WTC11 (cell line): ENCODE measurements at regions not wholly inside any gene's neighbourhood (a gene's known extent, or its start where the extent isn't known, plus 50 kb on each side); places are given as distances from the start of the nearest gene placed in this dataset.

Experiments used
- ATAC-seq: fragments of 200-7000 bp; cut with Tn5 transposase; 2 replicates; pipeline ENCODE4 v1.10.0; 2021; ENCODE audit warnings: mild to moderate bottlenecking, moderate library complexity
- CTCF ChIA-PET: fragments of 300-600 bp; sonication (Branson Sonifier 250); formaldehyde crosslinking; loops from one replicate; lab custom pipeline; 2021; ENCODE audit warnings: antibody characterized with exemption; lab: Charles Lee
- POLR2A ChIA-PET: fragments of 350-600 bp; sonication (Branson Sonifier 250); formaldehyde crosslinking; loops from one replicate; lab custom pipeline; 2021; ENCODE audit warnings: antibody characterized with exemption; lab: Charles Lee
- DNase-seq: peaks from one replicate; pipeline ENCODE4 v3.0.0; 2021; ENCODE audit warnings: low spot score
- H3K27ac Mint-ChIP-seq: 2 replicates; pipeline ENCODE4 v1.8.0; 2021; ENCODE audit warnings: mixed read lengths
- H3K27me3 Mint-ChIP-seq: 2 replicates; pipeline ENCODE4 v1.8.0; 2021; ENCODE audit warnings: low read depth, mild to moderate bottlenecking, moderate library complexity, mixed read lengths
- H3K36me3 Mint-ChIP-seq: 2 replicates; pipeline ENCODE4 v1.8.0; 2021; ENCODE audit warnings: mixed read lengths
- H3K4me1 Mint-ChIP-seq: 2 replicates; pipeline ENCODE4 v1.8.0; 2022; ENCODE audit warnings: mixed read lengths
- H3K4me3 Mint-ChIP-seq: 2 replicates; pipeline ENCODE4 v1.8.0; 2021; ENCODE audit warnings: mild to moderate bottlenecking, moderate library complexity, mixed read lengths
- H3K9me3 Mint-ChIP-seq: 2 replicates; pipeline ENCODE4 v1.8.0; 2021; ENCODE audit warnings: mixed read lengths
- ATF1 ChIP-seq: sonication (generic); formaldehyde crosslinking; IDR thresholded peaks from 2 replicates; pipeline ENCODE4 v1.8.1; 2023; ENCODE audit warnings: mild to moderate bottlenecking, moderate library complexity, missing genetic modification reagents
- CBFB ChIP-seq: sonication (generic); formaldehyde crosslinking; IDR thresholded peaks from 2 replicates; pipeline ENCODE4 v1.8.1; 2022; ENCODE audit warnings: mild to moderate bottlenecking, low read depth, missing genetic modification reagents
- ESRRA ChIP-seq: sonication (generic); formaldehyde crosslinking; IDR thresholded peaks from 2 replicates; pipeline ENCODE4 v1.8.1; 2022; ENCODE audit warnings: mild to moderate bottlenecking, missing genetic modification reagents, borderline replicate concordance
- FOXJ3 ChIP-seq: sonication (generic); formaldehyde crosslinking; IDR thresholded peaks from 2 replicates; pipeline ENCODE4 v1.9.0; 2021; ENCODE audit warnings: missing genetic modification reagents, mild to moderate bottlenecking, borderline replicate concordance
- GTF2I ChIP-seq: fragments of 250-450 bp; sonication (Bioruptor Pico); conservative IDR thresholded peaks from 2 replicates; pipeline ENCODE4 v1.4.0; 2021; ENCODE audit warnings: mild to moderate bottlenecking
- JUN ChIP-seq: sonication (generic); formaldehyde crosslinking; IDR thresholded peaks from 2 replicates; pipeline ENCODE4 v1.8.0; 2023; ENCODE audit warnings: mild to moderate bottlenecking, missing genetic modification reagents
- KAT7 ChIP-seq: sonication (generic); formaldehyde crosslinking; IDR thresholded peaks from 2 replicates; pipeline ENCODE4 v1.8.1; 2023; ENCODE audit warnings: missing genetic modification reagents, mild to moderate bottlenecking, borderline replicate concordance
- NFYB ChIP-seq: sonication (generic); formaldehyde crosslinking; conservative IDR thresholded peaks from 2 replicates; pipeline ENCODE4 v1.8.0; 2022; ENCODE audit warnings: low read depth, missing genetic modification reagents
- ZBTB21 ChIP-seq: sonication (generic); formaldehyde crosslinking; IDR thresholded peaks from 2 replicates; pipeline ENCODE4 v1.8.1; 2023; ENCODE audit warnings: mild to moderate bottlenecking, missing genetic modification reagents, borderline replicate concordance
- ZNF138 ChIP-seq: sonication (generic); formaldehyde crosslinking; conservative IDR thresholded peaks from 2 replicates; pipeline ENCODE4 v1.8.1; 2022; ENCODE audit warnings: mild to moderate bottlenecking, moderate library complexity, missing genetic modification reagents
- ZNF232 ChIP-seq: sonication (generic); formaldehyde crosslinking; IDR thresholded peaks from 2 replicates; pipeline ENCODE4 v1.8.0; 2022; ENCODE audit warnings: mild to moderate bottlenecking, missing genetic modification reagents
- ZNF263 ChIP-seq: sonication (generic); formaldehyde crosslinking; IDR thresholded peaks from 2 replicates; pipeline ENCODE4 v1.8.1; 2022; ENCODE audit warnings: low read depth, mild to moderate bottlenecking, moderate library complexity, missing genetic modification reagents
- ZNF423 ChIP-seq: fragments of 250-450 bp; sonication (Bioruptor Pico); IDR thresholded peaks from 2 replicates; pipeline ENCODE4 v2.1.2; 2022; ENCODE audit warnings: mild to moderate bottlenecking, moderate library complexity
- ZNF671 ChIP-seq: fragments of 250-450 bp; sonication (Bioruptor Pico); IDR thresholded peaks from 2 replicates; pipeline ENCODE4 v1.8.0; 2021; ENCODE audit warnings: mild to moderate bottlenecking
- TF ChIP-seq, protein P1 (sequence below): fragments of 250-450 bp; sonication (Bioruptor Pico); conservative IDR thresholded peaks from 2 replicates; pipeline ENCODE4 v1.9.0; 2021; ENCODE audit warnings: mild to moderate bottlenecking
- TF ChIP-seq, protein P2 (sequence below): sonication (generic); formaldehyde crosslinking; IDR thresholded peaks from 2 replicates; pipeline ENCODE4 v1.8.1; 2022; ENCODE audit warnings: mild to moderate bottlenecking, missing genetic modification reagents, moderate library complexity, borderline replicate concordance
- TF ChIP-seq, protein P3 (sequence below): fragments of 250-450 bp; sonication (Bioruptor Pico); IDR thresholded peaks from 2 replicates; pipeline ENCODE4 v2.1.2; 2022; ENCODE audit warnings: mild to moderate bottlenecking, moderate library complexity
- TF ChIP-seq, protein P4 (sequence below): sonication (generic); formaldehyde crosslinking; IDR thresholded peaks from 2 replicates; pipeline ENCODE4 v1.8.0; 2023; ENCODE audit warnings: mild to moderate bottlenecking, missing genetic modification reagents
- TF ChIP-seq, protein P5 (sequence below): sonication (generic); formaldehyde crosslinking; IDR thresholded peaks from 2 replicates; pipeline ENCODE4 v1.8.1; 2022; ENCODE audit warnings: low read depth, mild to moderate bottlenecking, moderate library complexity, missing genetic modification reagents, borderline replicate concordance
- TF ChIP-seq, protein P6 (sequence below): sonication (generic); formaldehyde crosslinking; conservative IDR thresholded peaks from 2 replicates; pipeline ENCODE4 v1.8.1; 2023; ENCODE audit warnings: mild to moderate bottlenecking, low read depth, missing genetic modification reagents, moderate library complexity

DNA sequence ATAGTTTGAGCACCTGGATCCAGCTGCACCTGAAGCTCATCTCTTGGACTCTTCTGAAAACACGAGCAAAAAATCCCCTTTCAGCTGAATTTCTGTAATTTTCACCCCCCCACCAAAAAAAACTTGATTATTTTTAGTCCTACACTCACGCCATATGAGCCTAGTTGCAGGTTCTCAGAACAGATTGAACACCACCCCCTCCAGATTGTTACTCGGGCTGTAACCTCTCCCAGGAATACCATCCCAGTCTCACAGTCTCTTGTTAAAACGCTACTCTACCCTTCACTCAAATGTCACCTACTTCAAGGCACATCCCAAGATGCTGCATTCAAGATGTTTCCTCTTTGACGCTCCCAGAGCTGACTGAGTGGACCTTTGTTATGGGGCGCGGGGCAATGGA is 96.3 kb upstream of the PRDM11 start (continued):
- TF ChIP-seq, protein P1, sequence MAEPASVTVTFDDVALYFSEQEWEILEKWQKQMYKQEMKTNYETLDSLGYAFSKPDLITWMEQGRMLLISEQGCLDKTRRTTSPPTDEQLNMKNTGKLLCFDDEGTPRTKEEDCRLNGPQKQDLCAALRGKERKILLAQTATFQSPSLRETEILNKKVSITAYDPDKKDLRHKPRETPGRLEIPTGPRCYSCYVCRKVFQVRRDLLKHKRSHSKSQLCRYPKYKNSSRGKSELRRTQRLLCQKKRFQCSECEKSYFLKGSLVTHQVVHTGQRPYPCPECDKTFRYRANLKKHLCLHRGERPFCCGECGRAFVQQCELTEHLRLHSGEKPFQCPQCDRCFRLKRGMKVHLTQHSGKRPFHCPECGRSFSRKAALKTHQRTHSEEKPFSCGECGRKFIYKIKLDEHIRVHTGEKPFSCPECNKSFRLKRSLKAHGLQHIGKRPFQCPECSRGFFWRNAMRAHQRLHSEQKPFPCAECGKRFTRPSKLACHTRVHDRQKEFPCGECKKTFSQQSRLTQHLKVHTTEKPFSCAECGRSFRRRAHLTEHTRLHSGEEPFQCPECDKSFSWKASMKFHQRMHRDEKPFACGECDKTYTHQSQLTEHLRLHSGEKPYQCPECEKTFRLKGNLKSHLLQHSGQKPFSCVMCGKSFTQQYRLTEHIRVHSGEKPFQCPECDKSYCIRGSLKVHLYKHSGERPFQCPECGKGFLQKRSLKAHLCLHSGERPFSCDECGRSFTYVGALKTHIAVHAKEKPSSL (CRISPR knock-in tag): no peak
- TF ChIP-seq ZNF263 (CRISPR knock-in tag) (no peak), CBFB (CRISPR knock-in tag) (no peak), JUN (CRISPR knock-in tag) (no peak), ESRRA (no peak), FOXJ3 (CRISPR knock-in tag) (no peak), GTF2I (no peak)
- TF ChIP-seq, protein P2, sequence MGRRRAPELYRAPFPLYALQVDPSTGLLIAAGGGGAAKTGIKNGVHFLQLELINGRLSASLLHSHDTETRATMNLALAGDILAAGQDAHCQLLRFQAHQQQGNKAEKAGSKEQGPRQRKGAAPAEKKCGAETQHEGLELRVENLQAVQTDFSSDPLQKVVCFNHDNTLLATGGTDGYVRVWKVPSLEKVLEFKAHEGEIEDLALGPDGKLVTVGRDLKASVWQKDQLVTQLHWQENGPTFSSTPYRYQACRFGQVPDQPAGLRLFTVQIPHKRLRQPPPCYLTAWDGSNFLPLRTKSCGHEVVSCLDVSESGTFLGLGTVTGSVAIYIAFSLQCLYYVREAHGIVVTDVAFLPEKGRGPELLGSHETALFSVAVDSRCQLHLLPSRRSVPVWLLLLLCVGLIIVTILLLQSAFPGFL (CRISPR knock-in tag): no peak
- TF ChIP-seq, protein P3, sequence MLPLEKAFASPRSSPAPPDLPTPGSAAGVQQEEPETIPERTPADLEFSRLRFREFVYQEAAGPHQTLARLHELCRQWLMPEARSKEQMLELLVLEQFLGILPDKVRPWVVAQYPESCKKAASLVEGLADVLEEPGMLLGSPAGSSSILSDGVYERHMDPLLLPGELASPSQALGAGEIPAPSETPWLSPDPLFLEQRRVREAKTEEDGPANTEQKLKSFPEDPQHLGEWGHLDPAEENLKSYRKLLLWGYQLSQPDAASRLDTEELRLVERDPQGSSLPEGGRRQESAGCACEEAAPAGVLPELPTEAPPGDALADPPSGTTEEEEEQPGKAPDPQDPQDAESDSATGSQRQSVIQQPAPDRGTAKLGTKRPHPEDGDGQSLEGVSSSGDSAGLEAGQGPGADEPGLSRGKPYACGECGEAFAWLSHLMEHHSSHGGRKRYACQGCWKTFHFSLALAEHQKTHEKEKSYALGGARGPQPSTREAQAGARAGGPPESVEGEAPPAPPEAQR: no peak

DNA sequence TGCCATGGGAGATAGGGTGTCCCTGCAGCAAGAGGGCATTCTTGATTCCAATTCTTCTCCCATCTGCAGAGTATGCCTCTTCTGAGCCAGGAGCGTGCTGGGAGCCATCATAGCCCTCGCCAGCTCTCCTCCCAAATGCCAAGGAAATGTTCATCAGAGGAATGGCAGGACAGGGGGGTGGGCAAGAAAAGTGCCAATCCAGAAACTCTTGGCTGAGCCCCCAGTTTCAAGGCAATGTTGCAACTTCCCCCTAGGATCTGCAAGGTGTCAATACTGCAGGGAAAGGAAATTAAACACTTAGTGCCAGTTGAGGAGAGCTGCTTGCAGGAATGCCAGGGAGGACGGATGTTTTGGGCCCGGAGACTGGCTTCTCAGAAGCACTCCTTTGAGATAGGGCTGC is 94.8 kb upstream of the PRDM11 start:
- CTCF ChIA-PET: interaction anchor here (1.4 kb wide), 1 partner anchor 115 kb away, joined by 4 read pairs; no protein-coding TSS in a partner anchor
- peaks cover 6% of the 10 kb centered on the region; the same call in 1 of the 2 replicates for H3K9me3 Mint-ChIP-seq
- H3K4me1 Mint-ChIP-seq: peaks cover 22% of the 10 kb centered on the region
- POLR2A ChIA-PET: no interaction called here
- no peak overlapping the region for H3K27ac Mint-ChIP-seq
- peaks cover 2% of the 10 kb centered on the region; the same call in 1 of the 2 replicates for H3K27me3 Mint-ChIP-seq
- H3K4me3 Mint-ChIP-seq: no peak overlapping the region
- no peak for DNase-seq
- no peak for TF ChIP-seq ZBTB21 (CRISPR knock-in tag)
- TF ChIP-seq, protein P4, sequence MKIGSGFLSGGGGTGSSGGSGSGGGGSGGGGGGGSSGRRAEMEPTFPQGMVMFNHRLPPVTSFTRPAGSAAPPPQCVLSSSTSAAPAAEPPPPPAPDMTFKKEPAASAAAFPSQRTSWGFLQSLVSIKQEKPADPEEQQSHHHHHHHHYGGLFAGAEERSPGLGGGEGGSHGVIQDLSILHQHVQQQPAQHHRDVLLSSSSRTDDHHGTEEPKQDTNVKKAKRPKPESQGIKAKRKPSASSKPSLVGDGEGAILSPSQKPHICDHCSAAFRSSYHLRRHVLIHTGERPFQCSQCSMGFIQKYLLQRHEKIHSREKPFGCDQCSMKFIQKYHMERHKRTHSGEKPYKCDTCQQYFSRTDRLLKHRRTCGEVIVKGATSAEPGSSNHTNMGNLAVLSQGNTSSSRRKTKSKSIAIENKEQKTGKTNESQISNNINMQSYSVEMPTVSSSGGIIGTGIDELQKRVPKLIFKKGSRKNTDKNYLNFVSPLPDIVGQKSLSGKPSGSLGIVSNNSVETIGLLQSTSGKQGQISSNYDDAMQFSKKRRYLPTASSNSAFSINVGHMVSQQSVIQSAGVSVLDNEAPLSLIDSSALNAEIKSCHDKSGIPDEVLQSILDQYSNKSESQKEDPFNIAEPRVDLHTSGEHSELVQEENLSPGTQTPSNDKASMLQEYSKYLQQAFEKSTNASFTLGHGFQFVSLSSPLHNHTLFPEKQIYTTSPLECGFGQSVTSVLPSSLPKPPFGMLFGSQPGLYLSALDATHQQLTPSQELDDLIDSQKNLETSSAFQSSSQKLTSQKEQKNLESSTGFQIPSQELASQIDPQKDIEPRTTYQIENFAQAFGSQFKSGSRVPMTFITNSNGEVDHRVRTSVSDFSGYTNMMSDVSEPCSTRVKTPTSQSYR (CRISPR knock-in tag): no peak
- TF ChIP-seq, protein P5, sequence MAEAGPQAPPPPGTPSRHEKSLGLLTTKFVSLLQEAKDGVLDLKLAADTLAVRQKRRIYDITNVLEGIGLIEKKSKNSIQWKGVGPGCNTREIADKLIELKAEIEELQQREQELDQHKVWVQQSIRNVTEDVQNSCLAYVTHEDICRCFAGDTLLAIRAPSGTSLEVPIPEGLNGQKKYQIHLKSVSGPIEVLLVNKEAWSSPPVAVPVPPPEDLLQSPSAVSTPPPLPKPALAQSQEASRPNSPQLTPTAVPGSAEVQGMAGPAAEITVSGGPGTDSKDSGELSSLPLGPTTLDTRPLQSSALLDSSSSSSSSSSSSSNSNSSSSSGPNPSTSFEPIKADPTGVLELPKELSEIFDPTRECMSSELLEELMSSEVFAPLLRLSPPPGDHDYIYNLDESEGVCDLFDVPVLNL (CRISPR knock-in tag): no peak
- TF ChIP-seq, protein P6, sequence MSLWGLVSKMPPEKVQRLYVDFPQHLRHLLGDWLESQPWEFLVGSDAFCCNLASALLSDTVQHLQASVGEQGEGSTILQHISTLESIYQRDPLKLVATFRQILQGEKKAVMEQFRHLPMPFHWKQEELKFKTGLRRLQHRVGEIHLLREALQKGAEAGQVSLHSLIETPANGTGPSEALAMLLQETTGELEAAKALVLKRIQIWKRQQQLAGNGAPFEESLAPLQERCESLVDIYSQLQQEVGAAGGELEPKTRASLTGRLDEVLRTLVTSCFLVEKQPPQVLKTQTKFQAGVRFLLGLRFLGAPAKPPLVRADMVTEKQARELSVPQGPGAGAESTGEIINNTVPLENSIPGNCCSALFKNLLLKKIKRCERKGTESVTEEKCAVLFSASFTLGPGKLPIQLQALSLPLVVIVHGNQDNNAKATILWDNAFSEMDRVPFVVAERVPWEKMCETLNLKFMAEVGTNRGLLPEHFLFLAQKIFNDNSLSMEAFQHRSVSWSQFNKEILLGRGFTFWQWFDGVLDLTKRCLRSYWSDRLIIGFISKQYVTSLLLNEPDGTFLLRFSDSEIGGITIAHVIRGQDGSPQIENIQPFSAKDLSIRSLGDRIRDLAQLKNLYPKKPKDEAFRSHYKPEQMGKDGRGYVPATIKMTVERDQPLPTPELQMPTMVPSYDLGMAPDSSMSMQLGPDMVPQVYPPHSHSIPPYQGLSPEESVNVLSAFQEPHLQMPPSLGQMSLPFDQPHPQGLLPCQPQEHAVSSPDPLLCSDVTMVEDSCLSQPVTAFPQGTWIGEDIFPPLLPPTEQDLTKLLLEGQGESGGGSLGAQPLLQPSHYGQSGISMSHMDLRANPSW: no peak
- TF ChIP-seq ATF1 (CRISPR knock-in tag): no peak
- no peak for TF ChIP-seq NFYB
- TF ChIP-seq ZNF423 (CRISPR knock-in tag): no peak
- TF ChIP-seq ZNF138 (CRISPR knock-in tag): no peak
- no peak for TF ChIP-seq ZNF671 (CRISPR knock-in tag)
- no peak for TF ChIP-seq KAT7
- TF ChIP-seq, protein P1 (CRISPR knock-in tag): no peak
- no peak for TF ChIP-seq ZNF232
- ATAC-seq: no peak
- H3K36me3 Mint-ChIP-seq: no peaks in the 10 kb centered on the region
